HG03520 (cell line): ENCODE measurements at regions not wholly inside any gene's neighbourhood (a gene's known extent, or its start where the extent isn't known, plus 50 kb on each side); places are given as distances from the start of the nearest gene placed in this dataset.
A peak's percentile ranks its signal among the peaks of the same experiment; 100 is the strongest.
"Not testable (repeated sequence)": the region's sequence is repeated elsewhere in the genome, so short reads cannot be mapped to it uniquely, and the experiment has no call there.

Experiments
- ATAC-seq: cut with Tn5 transposase; IDR thresholded peaks from one replicate; pipeline ENCODE4 v1.9.1; 2021; ENCODE audit warnings: mild to moderate bottlenecking, moderate library complexity; ENCODE audit not compliant: unreplicated experiment

DNA sequence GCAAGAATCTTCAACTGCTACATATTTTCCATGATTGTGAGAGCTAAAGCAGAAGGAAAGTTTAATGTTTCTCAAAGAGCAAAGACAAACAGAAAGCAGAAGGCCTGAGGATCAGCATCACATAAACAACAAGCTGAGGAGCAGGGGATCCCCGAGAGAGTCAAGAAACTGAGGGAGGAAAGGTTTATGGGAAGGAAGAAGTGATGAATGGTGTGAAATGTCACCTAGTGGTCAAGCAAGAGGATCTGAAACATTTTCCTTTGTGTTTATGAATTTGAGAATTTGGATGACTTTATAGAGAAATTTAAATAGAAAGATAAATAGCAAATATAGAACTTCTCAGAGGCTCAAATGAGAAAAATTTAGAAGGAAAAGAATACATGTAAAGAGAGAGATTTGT lies 481.9 kb downstream of the CHSY3 start:
- ATAC-seq: no peak

GRCh38 chr5:130385656-130386055 lies 481.4 kb downstream of the CHSY3 start:
- no peak for ATAC-seq

DNA sequence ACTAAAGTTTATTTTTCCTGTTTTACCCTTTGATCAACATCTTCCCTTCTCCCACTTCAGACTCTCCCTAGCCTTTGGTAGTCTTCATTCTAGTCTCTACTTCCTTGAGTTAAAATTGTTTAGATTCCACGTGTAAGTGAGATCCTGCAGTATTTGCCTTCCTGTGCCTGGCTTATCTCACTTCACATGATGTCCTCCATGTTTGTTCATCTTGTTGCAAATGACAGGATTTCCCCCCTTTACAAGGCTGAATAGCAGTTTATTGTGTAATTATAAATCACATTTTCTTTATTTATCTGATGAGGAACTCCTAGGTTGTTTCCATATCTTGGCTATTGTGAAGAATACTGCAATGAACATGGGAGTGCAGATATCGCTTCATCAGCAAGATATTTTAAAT lies 461.7 kb downstream of the CHSY3 start:
- no peak for ATAC-seq

GRCh38 chr5:130350131-130350530 lies 445.9 kb downstream of the CHSY3 start:
- no peak for ATAC-seq

GRCh38 chr5:130337179-130337888 lies 433.1 kb downstream of the CHSY3 start:
- no peak for ATAC-seq

- ATAC-seq: no peak
Observed at GRCh38 chr5:130335117-130335516, 430.9 kb downstream of the CHSY3 start.

GRCh38 chr5:130333089-130333488 lies 428.8 kb downstream of the CHSY3 start:
- ATAC-seq: no peak

DNA sequence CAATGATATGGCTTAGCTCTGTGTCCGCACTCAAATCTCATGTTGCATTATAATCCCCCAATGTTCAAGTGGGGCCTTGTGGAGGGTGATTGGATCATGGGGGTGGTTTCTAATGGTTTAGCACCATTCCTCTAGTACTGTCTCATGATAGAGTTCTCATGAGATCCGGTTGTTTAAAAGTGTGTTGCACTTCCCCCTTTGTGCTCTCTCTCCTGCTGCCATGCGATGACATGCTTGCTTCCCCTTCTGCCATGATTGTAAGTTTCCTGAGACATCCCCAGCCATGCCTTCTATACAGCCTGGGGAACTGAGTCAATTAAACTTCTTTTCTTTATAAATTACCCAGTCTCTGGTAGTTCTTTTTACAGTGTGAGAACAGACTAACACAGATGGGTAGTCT lies 427.1 kb downstream of the CHSY3 start:
- no peak for ATAC-seq

- no peak for ATAC-seq
Observed at GRCh38 chr5:130324953-130325671, 420.8 kb downstream of the CHSY3 start.

DNA sequence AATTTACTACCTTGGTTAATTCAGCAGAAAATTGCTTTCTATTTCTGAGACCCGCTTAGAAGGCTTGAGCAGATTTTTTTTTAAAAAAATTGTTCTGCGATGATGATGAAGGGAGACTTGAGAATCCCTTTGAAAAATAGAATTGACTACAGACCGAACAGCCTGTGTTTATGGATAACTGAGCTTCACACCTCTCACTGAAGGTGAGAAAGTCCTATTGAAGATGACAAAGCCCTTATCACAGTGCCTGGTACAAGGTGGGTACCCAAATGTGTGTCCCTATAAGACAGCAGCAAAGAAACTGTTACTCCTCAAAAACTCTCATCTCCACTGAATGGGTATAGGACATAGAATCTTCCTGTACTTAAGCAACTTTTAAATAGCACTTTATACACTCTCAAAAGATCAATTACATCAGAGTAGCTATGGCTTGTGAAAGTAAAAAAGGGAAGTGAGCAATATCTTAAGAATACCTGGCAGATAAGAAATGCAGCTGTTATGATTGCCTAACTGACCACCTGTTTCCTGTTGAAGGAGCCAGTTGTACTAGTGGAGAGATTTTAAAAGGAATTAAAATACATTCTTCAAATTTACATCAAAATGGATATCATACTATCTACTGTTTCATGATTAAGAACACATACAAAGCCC lies 419.7 kb downstream of the CHSY3 start:
- ATAC-seq: peak; percentile 100

- no peak for ATAC-seq
Observed at GRCh38 chr5:130321931-130322330, 417.7 kb downstream of the CHSY3 start.

DNA sequence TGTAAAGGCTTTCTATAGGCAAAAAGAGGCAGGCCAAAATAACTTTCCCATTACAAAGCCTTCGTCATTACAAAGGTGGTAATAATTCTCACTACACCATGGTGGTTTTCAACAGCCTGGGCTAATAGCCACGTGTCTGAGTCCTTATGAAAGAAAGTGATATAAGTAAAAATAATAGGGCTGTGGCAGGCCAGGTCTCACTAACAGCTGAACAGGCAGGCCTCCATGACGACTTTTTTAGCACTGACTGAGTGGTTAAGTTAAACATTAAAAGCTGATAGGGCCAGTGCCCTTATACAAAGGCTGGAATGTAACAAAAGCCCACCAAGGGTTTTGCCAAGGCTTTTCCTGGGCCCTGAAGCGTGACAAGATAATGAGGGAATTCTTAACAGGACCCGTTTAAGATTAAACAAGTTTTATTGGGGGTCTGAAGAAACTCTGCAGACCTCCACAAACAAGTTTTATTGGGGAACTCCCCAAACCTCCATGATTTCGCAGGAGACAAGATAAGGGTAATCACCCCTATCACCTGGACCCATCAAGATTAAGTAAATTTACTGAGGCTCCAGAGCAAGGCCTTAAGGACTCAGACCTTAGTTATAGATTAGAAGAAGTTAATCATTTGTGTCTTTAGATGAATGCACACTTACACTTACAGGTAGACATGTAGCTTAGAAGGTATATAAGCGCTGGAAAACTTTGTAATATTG lies 412.9 kb downstream of the CHSY3 start:
- ATAC-seq: peak; percentile 67

- ATAC-seq: no peak
Observed at GRCh38 chr5:130295235-130295634, 391.0 kb downstream of the CHSY3 start.

GRCh38 chr5:130294798-130295197 lies 390.5 kb downstream of the CHSY3 start:
- ATAC-seq: not testable (repeated sequence)

GRCh38 chr5:130290219-130290618 lies 386.0 kb downstream of the CHSY3 start:
- no peak for ATAC-seq

GRCh38 chr5:130289132-130290088 lies 385.1 kb downstream of the CHSY3 start:
- ATAC-seq: no peak

GRCh38 chr5:130287438-130287837 lies 383.2 kb downstream of the CHSY3 start:
- ATAC-seq: no peak

DNA sequence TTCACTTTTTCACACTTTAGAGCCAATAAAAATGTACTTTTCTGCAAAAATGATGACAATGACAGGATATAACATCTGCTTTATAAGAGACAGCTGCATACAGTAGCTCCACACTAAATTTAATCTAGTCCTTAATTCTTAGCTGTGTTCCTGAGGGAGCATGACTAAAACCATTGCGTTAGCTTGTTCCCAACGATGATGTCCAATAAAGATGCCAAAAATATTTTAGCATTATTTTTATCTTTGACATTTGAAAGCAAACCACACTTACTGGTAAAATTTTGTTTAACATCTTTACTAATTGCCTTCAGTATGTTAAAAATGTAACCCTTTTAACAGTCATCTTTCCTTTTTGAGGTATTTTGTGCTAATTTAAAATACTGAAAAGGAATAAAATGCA lies 382.7 kb downstream of the CHSY3 start:
- no peak for ATAC-seq

GRCh38 chr5:130282049-130282448 lies 377.8 kb downstream of the CHSY3 start:
- no peak for ATAC-seq

DNA sequence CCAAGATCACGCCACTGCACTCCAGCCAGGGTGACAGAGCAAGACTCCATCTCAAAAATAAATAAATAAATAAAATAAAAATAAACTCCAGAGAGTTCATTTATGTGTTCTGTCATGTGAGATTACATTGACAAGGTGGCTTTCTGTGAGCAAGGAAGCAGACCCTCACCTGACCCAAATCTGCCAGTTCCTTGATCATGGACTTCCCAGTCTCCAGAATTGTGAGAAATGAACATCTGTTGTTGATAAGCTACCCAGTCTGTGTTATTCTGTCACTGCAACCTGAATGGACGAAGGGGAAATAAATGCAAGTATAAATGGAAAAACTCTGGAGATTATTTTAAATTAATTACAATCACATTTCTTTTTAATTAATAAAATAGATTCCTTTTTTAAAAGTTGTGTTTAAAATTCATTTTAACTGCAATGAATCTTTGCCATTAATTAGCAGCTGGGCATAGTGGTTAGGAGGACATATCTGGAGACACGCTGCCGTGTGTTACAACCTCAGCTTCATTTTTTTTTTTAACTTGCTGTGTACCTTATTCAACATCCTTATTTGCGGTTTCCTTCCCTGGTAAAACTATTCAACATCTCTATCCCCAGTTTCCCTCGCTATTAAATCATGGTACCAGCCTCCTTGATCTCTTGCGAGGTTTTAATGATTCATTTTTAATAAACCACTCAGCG lies 376.4 kb downstream of the CHSY3 start:
- ATAC-seq: no peak
